OCI-LY7 (cell line): ENCODE measurements at regions not wholly inside any gene's neighbourhood (a gene's known extent, or its start where the extent isn't known, plus 50 kb on each side); places are given as distances from the start of the nearest gene placed in this dataset.

ENCODE experiments used
- BruUV-seq: library from RNA; stranded (reverse); fragments of 400-500 nt; replicated peaks from 2 replicates; lab custom pipeline; 2021; lab: Mats Ljungman, UMichigan
- CTCF ChIA-PET: fragments of 300-600 bp; sonication (Branson Sonifier 250); formaldehyde crosslinking; loops from one replicate; lab custom pipeline; 2022; ENCODE audit warnings: antibody characterized with exemption; ENCODE audit not compliant: unreplicated experiment; lab: Charles Lee
- POLR2A ChIA-PET: fragments of 300-600 bp; sonication (Branson Sonifier 250); formaldehyde crosslinking; loops from one replicate; lab custom pipeline; 2022; ENCODE audit warnings: antibody characterized with exemption; lab: Charles Lee
- DNase-seq: peaks from one replicate; pipeline ENCODE4 v3.0.0-alpha.2; 2015; ENCODE audit warnings: low spot score
- H2AFZ ChIP-seq: fragments of 200-600 bp; sonication (generic), shearing (Covaris generic); 2 replicates; pipeline ENCODE4 v1.6.1; 2014; ENCODE audit warnings: mild to moderate bottlenecking, antibody characterized with exemption, low read length, moderate library complexity
- H3K27ac ChIP-seq: fragments of 200-600 bp; sonication (generic); 2 replicates; pipeline ENCODE4 v1.5.1; 2014; ENCODE audit warnings: mixed run types, low read depth, mild to moderate bottlenecking, moderate library complexity, low read length, inconsistent platforms; ENCODE audit not compliant: poor library complexity, severe bottlenecking
- H3K36me3 ChIP-seq: fragments of 200-600 bp; sonication (generic); 2 replicates; pipeline ENCODE4 v1.6.1; 2014; ENCODE audit warnings: mild to moderate bottlenecking, antibody characterized with exemption, low read length, moderate library complexity, mixed read lengths; ENCODE audit not compliant: insufficient read depth
- H3K4me1 ChIP-seq: fragments of 200-600 bp; sonication (generic); 2 replicates; pipeline ENCODE4 v1.5.1; 2014; ENCODE audit warnings: mild to moderate bottlenecking, low read length; ENCODE audit not compliant: insufficient read depth, poor library complexity, severe bottlenecking
- H3K4me2 ChIP-seq: fragments of 200-600 bp; sonication (generic); 2 replicates; pipeline ENCODE4 v1.6.1; 2014; ENCODE audit warnings: mild to moderate bottlenecking, low read length
- H3K4me3 ChIP-seq: fragments of 200-600 bp; sonication (generic); 2 replicates; pipeline ENCODE4 v1.5.1; 2014; ENCODE audit warnings: mild to moderate bottlenecking, low read depth, low read length; ENCODE audit not compliant: poor library complexity, severe bottlenecking
- H3K79me2 ChIP-seq: fragments of 200-600 bp; sonication (generic); 2 replicates; pipeline ENCODE4 v1.6.1; 2016; ENCODE audit warnings: low read depth, mild to moderate bottlenecking, low read length, moderate library complexity, mixed read lengths; ENCODE audit not compliant: insufficient read depth
- H3K9me2 ChIP-seq: fragments of 200-600 bp; sonication (generic); 2 replicates; pipeline ENCODE4 v1.6.1; 2016; ENCODE audit warnings: mild to moderate bottlenecking, low read length, mixed read lengths; ENCODE audit not compliant: insufficient read depth
- H3K9me3 ChIP-seq: fragments of 200-600 bp; sonication (generic); 2 replicates; pipeline ENCODE4 v1.6.1; 2014; ENCODE audit warnings: mild to moderate bottlenecking, mixed run types, low read length, mixed read lengths
- H4K20me1 ChIP-seq: fragments of 200-600 bp; sonication (generic); 2 replicates; pipeline ENCODE4 v1.6.1; 2014; ENCODE audit warnings: mild to moderate bottlenecking, antibody characterized with exemption, low read length, moderate library complexity, mixed read lengths; ENCODE audit not compliant: insufficient read depth
- EZH2phosphoT487 ChIP-seq: fragments of 200-600 bp; sonication (generic); IDR thresholded peaks from 2 replicates; pipeline ENCODE4 v1.6.1; 2018; ENCODE audit warnings: low read depth, borderline replicate concordance, mild to moderate bottlenecking, mixed run types, antibody characterized with exemption, low read length, moderate library complexity, mixed read lengths
- intact Hi-C: fragments of 100-400 bp; cut with micrococcal nuclease; formaldehyde crosslinking; loops from one replicate; pipeline ENCODE4 v1.10.0; 2022; ENCODE audit not compliant: unreplicated experiment
- TF ChIP-seq, protein P1 (sequence below): fragments of 200-600 bp; sonication (generic); conservative IDR thresholded peaks from 2 replicates; pipeline ENCODE4 v1.5.1; 2014; ENCODE audit warnings: mild to moderate bottlenecking, antibody characterized with exemption, low read length, moderate library complexity, mixed read lengths

DNA sequence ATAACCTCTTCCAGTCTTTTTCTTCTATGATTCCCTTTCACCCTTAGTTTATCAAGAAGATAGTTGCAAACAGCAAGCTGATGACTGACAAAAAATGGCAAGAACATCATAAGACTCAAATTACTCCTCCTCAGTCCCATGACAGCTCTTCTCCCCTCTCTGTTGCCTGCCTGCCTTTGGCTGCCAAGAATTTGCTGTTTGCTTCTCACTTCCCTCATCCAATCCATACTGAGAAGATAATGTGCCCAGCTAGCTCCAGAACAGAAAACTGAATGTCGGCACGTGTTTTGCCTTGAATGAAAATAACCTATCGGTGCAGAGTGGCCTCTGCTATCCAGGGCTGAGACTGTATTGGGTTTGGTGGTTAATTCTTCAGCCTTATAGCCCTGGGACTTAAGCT, 192.1 kb downstream of the PPARGC1A start:
- BruUV-seq: no TSS peak
- no peak for DNase-seq
- ChIA-PET CTCF (interaction anchor here (0.9 kb wide), 1 partner anchor 167 kb away, joined by 3 read pairs; no protein-coding TSS in a partner anchor), POLR2A (interaction anchor here (1.5 kb wide), 1 partner anchor 17 kb away, joined by 3 read pairs; no protein-coding TSS in a partner anchor)
- TF ChIP-seq, protein P1, sequence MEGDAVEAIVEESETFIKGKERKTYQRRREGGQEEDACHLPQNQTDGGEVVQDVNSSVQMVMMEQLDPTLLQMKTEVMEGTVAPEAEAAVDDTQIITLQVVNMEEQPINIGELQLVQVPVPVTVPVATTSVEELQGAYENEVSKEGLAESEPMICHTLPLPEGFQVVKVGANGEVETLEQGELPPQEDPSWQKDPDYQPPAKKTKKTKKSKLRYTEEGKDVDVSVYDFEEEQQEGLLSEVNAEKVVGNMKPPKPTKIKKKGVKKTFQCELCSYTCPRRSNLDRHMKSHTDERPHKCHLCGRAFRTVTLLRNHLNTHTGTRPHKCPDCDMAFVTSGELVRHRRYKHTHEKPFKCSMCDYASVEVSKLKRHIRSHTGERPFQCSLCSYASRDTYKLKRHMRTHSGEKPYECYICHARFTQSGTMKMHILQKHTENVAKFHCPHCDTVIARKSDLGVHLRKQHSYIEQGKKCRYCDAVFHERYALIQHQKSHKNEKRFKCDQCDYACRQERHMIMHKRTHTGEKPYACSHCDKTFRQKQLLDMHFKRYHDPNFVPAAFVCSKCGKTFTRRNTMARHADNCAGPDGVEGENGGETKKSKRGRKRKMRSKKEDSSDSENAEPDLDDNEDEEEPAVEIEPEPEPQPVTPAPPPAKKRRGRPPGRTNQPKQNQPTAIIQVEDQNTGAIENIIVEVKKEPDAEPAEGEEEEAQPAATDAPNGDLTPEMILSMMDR: no peak
- TF ChIP-seq EZH2phosphoT487: no peak
- Histone ChIP-seq H2AFZ (no peak overlapping the region), H3K4me2 (no peak overlapping the region), H3K4me1 (no peaks in the 10 kb centered on the region), H3K4me3 (no peak overlapping the region), H3K9me2 (no peaks in the 10 kb centered on the region), H3K79me2 (no peaks in the 10 kb centered on the region), H3K36me3 (no peaks in the 10 kb centered on the region), H3K9me3 (no peaks in the 10 kb centered on the region), H4K20me1 (no peaks in the 10 kb centered on the region), H3K27ac (no peak overlapping the region)
- intact Hi-C loops: no loop called here

DNA sequence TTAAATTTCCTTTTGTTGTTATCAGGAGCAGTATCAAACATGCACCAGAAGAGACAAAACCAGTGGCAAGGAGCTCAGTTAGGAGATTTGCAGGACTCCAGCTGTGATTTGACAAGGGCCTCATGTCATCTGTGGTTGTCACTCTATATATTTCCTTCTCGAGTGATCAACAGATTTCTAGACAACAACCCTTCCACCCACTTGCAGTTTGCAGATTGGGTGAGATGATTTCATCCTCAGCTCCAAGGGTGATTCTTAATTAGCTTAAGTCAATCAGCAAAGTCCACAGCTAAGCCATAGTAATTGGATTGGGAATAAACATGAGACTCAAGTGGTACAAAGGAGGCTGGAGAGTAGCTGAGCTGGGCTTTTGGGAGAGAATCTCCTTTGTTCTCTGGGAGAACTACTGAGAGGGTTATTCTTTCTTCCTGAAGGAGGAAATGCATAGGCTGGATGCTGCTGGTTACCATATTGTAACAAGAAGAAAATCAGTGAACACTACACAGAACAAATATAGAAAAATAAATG, 192.8 kb downstream of the PPARGC1A start:
- Histone ChIP-seq H3K9me3 (no peaks in the 10 kb centered on the region), H3K9me2 (no peaks in the 10 kb centered on the region), H3K36me3 (no peaks in the 10 kb centered on the region), H2AFZ (no peak overlapping the region), H3K4me1 (no peaks in the 10 kb centered on the region), H3K4me3 (no peak overlapping the region), H3K79me2 (no peaks in the 10 kb centered on the region), H3K27ac (no peak overlapping the region), H4K20me1 (no peaks in the 10 kb centered on the region), H3K4me2 (no peak overlapping the region)
- intact Hi-C loops: no loop called here
- CTCF ChIA-PET: interaction anchor here (0.9 kb wide), 1 partner anchor 166 kb away, joined by 3 read pairs; no protein-coding TSS in a partner anchor
- DNase-seq: no peak
- BruUV-seq: no TSS peak
- TF ChIP-seq EZH2phosphoT487: no peak
- TF ChIP-seq, protein P1: no peak
- POLR2A ChIA-PET: interaction anchor here (1.5 kb wide), 1 partner anchor 18 kb away, joined by 3 read pairs; no protein-coding TSS in a partner anchor

DNA sequence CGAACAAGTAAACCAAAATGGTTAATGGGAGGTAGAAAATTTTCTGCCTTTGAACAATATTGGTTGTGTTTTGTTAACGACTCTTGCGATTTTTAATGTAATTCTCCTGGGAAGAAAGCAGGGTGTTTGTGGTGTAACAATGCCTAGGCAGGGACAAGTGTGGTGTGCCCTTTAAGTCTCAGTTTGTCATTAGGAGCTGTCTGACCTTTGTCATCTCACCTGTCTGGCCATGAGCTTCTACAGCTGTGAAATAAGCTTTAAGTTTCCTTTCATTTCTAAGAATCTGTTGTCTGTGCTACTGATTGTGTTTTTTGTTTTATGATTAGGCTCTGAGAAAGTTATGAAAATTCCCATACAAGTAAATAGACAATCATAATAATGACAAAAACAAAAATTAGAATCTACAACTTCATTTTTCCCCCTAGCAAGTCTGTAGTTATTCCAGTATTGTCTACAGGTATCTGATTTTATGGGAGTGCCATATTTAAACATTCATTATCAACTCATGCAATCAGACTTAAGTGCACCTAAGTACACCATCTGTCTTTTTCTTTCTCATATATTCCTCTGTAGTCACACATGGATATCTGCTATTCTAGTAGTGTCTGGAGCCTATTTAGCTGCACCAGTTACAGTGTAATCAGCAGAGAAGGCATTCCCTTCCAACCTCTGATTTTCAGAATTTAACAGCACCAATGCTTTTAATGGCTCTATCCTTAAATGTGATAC, 203.5 kb downstream of the PPARGC1A start:
- ChIA-PET POLR2A (no interaction called here), CTCF (no interaction called here)
- TF ChIP-seq, protein P1: no peak
- no peak for TF ChIP-seq EZH2phosphoT487
- Histone ChIP-seq H3K27ac (no peak overlapping the region), H4K20me1 (no peaks in the 10 kb centered on the region), H3K4me3 (no peak overlapping the region), H3K4me2 (no peak overlapping the region), H3K9me3 (no peaks in the 10 kb centered on the region), H3K9me2 (no peaks in the 10 kb centered on the region), H3K79me2 (no peaks in the 10 kb centered on the region), H3K36me3 (no peaks in the 10 kb centered on the region), H2AFZ (no peak overlapping the region), H3K4me1 (no peaks in the 10 kb centered on the region)
- BruUV-seq: no TSS peak
- no peak for DNase-seq
- intact Hi-C loops: no loop called here
